GM18517 (cell line): ENCODE measurements at regions not wholly inside any gene's neighbourhood (a gene's known extent, or its start where the extent isn't known, plus 50 kb on each side); places are given as distances from the start of the nearest gene placed in this dataset.

ENCODE experiments used
- ATAC-seq: cut with Tn5 transposase; IDR thresholded peaks from one replicate; pipeline ENCODE4 v1.9.1; 2021; ENCODE audit warnings: mild to moderate bottlenecking, moderate library complexity; ENCODE audit not compliant: unreplicated experiment

DNA sequence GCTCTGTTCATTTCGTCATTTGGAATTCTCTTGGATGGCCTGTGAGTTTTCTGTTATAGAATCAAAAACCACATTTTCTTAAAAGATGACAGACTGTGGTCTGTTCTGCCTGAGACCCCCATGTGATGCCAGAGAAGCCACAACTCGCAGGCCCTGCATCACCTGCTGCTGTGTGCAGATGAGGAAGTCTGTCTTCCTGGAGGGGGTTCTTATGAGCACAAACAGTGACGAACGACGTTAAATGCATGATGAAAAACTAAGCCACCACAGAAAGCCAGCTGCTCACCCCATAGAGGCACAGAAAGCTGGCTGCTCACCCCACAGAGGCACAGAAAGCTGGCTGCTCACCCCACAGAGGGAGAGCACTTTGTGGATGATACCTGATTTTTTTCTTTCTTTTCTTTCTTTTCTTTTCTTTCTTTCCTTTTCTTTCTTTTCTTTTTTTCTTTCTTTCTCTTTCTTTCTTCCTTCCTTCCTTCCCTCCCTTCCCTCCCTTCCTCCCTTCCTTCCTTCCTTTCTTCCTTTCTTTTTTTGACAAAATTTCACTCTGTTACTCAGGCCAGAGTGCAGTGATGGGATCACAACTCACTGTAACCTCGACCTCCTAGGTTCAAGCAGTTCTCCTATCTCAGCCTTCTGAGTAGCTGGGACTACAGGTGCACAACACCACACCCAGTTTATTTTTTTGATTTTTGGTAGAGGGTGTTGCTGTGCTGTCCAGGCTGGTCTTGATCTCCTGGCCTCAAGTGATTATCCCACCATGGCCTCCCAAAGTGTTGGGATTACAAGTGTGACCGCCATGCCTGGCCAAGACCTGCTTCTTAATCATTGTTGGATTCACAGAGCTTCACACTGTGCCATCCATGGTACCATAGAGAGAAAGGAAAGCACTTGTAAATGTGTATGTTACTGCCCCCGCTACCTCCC, 1191.4 kb downstream of the UQCRFS1 start:
- ATAC-seq = no peak

DNA sequence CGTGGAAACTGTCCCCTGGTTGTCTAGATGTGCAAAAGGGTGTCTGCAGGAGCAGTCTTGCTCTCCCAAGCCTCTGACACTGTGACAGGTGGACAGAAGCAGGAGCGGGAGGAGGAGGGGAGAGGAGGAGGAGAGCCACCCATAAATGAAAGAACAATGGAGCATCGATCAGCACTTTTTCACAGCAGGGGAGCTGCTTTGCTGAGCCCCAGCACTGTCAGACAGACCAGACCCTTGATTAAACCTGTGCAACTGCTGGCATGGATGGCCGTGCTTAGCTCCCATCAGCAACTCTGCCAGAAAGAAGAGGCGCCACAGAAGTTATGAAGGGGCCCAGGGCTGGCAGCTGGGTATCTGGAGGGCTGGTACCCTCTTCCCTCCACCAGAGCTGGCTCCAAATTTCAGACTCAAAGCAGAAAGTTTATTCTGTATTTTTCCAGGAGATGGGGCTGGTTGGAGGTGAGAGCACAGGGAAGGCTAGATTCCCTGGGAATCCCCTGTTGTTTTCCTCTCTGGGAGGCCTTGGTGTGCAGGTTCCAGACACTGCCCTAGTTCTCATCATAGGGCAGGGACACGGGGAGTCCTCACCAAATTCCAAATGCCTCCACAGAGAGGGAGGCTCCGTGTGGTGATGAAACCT, 1192.2 kb downstream of the UQCRFS1 start:
- ATAC-seq = no peak

DNA sequence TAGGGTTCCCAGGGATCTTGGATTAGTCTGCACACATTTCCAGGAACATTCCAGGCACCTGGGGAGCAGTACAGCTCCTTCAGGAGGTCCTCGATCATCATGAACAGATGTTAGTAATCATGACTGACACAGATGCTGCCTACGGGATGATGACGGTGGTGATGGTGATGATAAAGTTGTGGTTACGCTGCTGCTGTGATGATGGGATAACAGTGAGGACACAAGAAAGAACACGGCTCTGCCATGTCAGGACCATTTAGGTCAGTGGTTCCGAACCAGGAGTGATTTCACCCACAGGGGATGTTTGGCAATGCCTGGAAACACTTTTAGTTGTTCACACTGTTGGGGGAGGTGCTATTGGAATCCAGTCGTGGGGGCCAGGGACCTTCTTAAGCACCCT, 1193.0 kb downstream of the UQCRFS1 start:
- no peak for ATAC-seq

DNA sequence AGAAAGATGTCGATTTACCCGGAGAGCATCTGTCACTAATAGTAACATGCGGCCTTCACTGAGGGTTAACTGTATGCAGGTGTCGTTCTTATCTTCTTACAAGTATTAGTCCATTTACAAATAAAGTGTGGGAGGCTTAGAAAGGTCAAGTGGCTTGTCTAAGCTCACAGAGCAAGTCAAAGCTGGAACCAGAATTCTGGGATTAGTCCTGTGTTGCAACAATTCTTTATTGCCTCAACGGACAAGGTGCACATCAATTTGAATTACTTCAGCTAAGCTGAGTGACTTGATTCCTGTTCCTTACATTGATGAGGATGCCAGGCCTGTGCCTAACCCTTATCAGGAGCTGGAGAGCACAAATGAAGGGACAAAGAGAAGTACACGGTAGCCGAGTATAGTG, 1193.6 kb downstream of the UQCRFS1 start:
- no peak for ATAC-seq

DNA sequence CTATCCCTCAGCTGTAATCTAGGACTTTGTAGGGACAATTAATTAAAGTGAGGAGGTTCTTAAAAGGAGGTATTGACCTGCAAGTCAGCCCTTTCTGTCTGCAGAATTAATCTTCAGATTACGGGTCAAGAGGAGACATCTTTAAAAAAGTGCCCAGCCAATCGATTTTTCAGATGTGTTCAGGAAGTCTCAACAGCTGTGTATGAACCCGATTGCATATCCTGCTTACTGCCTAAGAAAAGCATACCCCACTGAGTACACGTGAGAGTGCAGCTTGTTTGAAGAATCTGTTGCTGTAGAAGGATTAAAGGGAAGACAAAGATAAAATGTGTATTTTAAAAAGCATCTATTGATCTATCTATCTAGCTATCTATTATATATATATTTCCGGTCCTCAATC, 1194.5 kb downstream of the UQCRFS1 start:
- ATAC-seq = no peak

DNA sequence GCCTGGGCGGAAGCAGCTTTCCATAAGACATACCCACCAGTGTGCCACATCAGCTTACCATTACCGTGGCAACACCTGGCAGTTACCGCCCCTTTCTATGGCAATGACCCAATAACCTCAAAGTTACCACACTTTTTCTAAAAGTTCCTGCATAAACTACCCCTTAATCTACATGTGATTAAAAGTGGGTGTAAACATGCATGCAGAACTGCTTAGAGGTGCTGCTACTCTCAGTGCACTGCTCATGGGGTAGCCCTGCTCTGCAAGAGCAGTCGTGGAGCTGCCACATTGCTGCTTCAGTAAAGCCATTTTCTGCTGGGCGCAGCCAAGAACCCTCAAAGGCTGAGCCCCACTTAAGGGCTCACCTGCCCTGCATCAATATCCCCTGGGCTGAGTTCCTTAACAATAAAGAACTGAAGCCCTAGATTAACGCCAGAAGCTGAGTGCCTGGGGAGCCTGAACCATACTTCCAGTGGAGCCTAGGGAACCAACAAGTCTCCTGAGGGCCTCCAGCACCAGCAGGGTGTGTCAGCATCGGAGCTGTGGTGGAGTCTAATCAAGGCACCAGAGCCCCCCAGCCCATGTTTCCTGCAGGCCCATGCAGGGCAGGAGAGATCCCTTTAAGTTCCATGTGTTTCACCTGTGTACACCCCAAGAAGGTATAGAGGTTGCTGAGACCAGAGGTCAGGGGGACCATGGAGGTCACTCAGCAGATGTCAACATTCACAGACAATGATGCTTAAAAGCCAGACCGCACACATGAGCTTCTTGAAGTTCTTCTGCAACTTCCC, 1198.1 kb downstream of the UQCRFS1 start:
- ATAC-seq = no peak

DNA sequence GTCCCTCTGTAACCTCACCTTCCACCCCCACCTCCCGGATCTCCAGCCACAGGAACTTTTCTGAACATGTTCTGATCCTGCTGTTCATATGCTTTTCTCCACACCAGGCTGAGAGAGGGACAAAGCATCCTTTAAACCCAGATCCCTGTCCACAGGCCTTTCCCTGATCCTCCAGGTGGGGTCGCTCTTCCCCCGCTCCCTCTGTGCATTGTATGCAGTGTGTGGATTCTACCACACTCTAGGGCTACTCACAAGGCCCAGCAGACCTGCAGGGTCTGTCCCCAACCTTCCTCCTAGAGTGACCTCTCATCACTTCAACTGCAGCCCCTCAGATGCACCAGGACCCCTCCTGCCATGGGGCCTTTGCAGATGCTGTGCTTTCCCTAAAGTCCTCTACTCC, 1200.6 kb downstream of the UQCRFS1 start:
- ATAC-seq = no peak

DNA sequence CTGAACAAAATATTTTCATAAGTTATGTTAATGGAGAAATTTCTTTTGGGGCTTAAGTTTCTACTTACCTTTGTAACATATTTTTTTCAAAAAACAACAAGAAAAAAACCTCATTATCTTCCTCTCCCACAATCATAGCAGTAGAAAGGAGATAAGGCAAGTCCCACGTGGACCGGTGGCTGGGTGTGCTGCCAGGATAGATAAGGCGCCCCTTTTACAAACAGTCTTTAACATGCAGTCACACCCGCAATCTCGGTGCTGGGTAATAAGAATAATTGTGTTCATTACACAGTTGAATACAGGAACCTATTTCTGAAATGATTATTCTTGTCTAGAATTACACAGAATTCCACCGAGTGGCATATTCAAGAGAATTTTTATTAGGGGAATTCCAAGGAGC, 1202.3 kb downstream of the UQCRFS1 start:
- no peak for ATAC-seq

DNA sequence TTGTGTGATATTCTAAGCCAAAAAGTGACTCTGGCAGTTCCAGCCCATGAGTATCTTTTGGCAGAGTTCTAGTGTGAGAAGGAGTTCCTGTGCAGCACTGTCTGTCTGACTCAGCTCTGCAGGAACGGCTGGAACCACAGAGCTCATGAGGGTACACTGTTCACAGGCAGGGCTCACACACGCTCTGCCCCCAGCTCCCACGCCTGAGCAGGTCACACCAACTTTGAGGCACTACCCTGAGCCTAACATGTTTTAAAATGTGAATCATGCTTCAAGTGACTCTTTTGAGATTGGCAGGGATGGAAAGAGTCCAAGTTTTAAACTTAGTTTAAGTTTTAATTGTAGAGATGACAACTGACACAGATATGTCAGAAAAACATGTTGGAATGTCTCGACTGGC, 1203.3 kb downstream of the UQCRFS1 start:
- ATAC-seq = no peak

DNA sequence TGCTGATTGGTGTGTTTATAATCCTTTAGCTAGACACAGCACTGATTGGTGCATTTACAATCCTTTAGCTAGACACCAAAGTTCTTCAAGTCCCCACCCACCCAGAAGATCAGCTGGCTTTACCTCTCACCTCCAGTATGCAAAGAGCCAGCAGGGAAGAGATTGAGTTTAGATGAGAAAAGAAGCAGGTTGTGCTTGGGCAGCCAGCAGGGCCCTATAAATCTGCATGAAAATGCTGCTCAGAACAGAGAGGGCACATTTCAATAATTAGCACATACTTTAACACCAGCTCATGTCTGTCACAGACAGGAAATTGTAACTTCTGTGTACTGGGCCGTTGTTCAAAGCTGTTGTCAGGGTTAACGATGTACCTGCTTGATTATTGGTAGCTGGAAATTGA, 1204.3 kb downstream of the UQCRFS1 start:
- no peak for ATAC-seq

DNA sequence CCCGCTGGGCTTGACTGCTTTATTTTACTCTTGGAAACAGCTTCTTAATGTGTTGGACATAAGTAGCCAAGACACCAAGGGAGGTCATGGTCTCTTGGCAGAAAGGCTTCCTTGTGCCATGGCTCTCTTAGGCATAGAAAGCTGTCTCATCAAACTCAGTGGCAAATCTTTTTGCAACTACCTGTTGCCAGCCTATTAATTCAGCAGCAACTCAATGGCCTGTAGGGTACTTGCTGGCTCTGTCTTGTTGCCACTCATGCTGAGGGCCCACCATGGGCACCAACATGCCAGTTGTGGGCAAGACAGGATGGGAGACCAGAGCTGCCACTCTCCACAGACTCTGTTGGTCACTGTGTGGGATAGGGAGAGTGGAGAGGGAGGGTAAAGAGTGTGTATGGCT, 1209.4 kb downstream of the UQCRFS1 start:
- no peak for ATAC-seq

DNA sequence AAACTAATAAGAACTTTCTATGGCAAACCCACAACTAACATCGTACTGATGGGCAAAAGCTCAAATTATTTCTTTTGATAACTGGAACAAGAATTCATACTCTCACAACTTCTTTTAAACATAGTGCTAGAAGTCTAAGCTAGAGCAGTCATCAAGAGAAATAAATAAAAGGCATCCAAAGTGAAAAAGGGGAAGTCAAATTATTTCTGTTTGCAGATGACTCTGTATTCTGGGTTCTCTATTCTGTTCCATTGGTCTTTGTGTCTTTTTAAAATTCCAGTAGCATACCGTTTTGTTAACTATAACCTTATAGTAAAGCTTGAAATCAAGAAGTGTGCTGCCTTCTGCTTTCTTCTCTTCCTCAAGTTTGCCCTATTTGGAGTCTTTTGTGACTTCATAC, 1215.9 kb downstream of the UQCRFS1 start:
- no peak for ATAC-seq

DNA sequence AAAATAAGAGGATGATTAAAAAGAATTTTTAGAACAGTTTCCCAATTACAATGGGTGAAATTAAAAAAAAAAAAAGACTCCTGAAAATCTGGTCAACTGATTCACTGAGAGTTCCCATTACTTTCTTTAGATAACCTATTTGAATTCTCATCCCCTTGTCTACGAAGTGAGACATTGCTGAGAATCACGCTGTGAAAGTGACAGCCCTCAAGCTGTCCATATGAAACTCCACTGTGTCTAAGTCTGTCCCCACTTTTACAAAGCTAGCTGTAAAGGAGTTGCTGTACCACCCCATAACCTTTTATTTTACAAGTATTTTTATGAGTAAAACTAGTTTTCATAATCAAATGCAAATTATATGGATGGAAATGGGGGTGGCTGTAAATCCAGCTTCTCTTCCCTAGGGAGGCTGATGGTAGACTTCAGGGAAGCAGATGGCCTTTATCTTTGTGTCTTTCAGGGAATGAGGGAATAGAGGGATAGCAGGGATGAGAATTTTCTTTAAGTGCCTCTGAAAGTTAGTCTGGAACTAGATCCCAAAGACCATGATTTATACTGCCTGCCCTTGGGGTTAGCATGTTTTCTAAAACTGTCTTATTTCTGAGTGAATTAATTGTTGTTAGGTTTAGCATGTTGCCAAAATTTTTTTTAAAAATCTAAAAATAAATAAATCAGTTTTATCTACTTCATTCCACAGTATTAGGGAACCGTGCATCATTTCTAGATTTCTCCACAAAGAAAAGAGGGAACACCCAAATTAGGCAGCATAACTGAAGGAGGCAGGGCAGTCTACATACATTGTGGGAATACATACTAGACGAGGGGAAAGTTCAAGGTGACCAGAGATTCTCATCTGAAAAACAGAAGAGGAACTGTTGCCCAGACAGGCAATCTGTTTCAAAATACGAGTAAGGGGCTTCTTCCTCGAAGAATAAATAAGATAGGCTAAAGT, 1219.1 kb downstream of the UQCRFS1 start:
- ATAC-seq = no peak

DNA sequence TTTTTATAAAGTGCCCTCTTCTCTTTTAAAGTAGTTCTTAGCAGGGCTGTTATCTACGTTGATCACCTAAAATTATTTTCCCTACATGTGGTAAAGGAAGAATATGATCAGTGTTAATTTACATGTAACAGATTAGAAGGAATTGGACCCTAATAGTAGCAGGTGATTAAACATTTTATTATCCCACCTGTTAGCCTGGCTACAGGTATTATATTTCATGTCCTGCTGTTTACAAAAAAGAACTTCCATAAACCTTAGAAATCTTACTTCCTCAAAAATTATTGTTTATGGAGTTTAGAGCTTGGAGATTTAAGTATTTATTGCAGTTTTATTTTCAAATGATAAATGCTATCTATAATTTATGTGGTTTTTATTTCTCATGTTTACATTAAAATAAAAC, 1226.7 kb downstream of the UQCRFS1 start:
- ATAC-seq = no peak

DNA sequence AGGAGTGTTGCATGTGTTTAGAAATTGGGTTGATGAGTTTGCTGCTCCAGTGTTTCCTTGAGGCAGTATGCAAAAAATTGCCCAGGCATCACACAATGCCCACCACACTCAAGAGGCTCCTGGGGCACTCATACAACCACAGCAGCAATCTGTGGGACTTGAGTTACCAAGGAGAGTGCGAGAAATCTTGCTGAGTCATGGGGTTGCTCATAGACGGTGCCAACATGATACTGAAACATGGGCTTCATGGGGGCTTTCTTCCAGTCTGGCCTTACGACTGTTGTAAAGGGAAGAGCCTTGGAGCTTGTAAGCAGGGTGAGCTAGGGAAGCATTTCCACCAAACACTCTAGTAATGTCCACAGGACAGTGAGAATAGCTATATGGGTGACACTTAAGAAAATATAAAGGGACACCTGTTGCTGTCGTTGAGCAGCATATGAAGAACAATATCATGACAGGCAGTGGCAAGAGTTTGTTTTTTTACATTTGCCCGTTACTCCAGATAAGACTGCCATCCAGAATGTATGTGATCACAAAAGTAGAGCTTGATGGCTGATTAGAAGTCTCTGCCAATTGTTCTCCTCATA, 1237.4 kb downstream of the UQCRFS1 start:
- ATAC-seq = no peak

DNA sequence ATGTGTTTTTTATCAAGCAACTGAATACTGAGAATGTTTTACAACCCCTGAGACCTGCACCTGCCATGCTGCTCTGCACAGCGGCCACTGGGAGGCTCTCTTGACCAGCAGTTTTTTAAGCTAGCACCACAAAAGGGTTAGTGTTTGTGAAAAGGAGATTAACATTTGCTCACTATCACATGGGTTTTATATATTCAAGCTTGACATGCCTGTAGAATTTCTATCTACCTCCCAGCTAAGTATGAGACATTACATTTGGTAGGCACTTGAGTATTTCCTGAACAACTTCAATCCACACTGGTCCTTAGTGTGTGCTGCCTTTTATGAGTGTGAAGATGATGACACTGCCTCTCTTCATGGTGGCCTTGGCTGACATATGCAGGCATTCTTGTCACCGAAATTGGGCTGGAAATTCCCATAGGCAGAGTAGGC, 1238.9 kb downstream of the UQCRFS1 start:
- ATAC-seq = no peak

DNA sequence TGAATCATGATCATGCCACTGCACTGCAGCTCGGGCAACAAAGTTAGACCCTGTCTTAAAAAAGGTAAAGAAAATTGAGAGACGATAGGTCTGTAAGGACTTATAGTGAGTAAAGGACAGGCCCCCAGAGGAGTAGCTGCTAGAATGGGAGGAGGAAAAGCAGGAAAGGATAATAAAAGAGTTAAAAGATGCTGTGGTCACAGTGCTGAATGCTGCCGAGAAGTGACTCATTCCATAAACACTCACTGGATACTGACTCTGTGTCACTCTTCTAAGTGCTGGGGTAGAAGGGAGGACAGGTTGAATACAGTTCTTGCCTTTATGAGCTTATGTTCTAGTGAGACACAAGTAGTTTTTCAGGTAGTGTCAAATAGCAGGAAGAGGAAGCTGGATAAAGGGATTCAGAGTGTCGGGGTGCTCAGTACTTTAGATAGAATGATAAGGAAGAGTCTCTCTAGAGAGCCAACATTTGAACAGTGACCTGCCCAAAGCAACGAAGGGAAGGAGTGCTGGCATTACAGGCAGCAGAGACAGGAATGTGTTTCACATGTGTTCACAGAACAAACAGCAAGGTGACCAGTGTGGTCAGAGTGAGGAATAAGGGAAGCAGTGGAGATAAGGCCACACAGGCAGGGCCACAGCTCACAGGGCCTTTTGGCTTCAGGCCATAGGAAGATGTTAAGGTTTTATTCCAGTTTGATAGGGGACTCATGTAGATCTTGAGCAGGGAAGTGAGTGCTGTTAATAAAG, 1240.5 kb downstream of the UQCRFS1 start:
- no peak for ATAC-seq

DNA sequence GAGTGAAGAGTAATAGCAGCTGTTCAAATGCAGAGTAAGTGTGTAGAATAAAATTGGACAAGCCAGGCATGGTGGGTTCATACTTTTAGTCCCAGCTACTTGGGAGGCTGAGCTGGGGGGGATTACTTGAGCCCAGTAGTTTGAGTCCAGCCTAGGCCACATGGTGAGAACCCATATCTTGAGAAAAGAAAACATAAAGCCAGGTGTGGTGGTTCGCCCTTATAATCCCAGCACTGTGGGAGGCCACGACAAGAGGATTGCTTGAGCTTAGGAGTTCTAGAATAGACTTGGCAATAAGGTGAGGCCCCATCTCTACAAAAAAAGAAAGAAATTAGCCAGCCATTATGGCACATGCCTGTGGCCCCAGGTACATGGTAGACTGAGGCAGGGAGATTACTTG, 1241.1 kb downstream of the UQCRFS1 start:
- no peak for ATAC-seq

DNA sequence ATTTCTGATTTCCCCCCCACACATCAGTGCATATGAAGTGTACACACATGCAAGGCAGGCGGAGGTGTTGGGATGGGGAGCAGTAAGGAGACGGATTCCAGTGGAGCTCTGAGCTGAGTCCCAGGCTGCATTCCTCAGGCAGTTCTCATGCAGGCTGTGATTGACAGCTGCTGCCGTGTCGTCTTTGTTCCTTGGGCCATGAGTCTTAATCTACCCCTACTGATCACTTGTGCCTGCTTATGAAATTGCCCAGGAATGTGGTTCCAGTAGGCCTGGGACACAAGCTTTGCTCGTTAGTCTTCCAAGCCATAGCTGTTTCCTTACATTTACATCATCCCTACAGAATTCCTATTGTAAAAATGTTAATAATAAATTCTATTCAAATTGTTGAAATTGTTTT, 1241.9 kb downstream of the UQCRFS1 start:
- ATAC-seq = no peak
